ENCODE measurements at regions not wholly inside any gene's neighbourhood (a gene's known extent, or its start where the extent isn't known, plus 50 kb on each side); places are given as distances from the start of the nearest gene placed in this dataset.
A peak's percentile ranks its signal among the peaks of the same experiment; 100 is the strongest.

DNA sequence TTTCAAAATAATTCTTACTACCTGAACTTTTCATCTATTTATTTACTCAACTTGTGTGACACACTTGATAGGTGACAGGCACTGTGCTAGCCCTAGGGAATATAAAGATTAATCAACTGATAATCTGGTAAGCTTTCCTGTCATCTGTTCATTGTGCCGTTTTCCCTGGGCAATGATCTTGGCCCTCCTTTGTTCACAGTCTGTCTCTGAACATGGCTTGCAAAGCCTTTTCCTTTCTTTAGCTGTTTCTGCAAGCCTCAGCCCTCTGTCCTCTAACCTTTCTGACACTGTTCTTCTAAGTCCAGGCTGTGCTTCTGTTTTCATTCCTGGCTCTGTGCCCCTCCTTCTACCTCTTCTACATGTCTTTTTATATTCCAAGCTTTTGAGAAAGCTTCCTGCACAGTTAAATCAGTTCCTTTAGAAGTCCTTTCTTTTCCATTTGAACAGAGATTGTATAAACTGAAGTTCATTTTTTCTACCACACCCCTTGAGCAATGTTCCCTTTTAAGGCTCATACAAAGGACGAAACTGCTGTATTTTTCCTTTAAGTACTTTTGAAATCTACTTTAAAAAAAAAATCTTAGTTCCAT is 803.0 kb upstream of the ZNF608 start:
- intact Hi-C loops (cut with DNase I) = no loop called here
- DNase-seq = no peak

GRCh38 chr5:125550274-125550673 is 803.8 kb upstream of the ZNF608 start:
- DNase-seq = no peak
- intact Hi-C loops (cut with DNase I) = no loop called here

DNA sequence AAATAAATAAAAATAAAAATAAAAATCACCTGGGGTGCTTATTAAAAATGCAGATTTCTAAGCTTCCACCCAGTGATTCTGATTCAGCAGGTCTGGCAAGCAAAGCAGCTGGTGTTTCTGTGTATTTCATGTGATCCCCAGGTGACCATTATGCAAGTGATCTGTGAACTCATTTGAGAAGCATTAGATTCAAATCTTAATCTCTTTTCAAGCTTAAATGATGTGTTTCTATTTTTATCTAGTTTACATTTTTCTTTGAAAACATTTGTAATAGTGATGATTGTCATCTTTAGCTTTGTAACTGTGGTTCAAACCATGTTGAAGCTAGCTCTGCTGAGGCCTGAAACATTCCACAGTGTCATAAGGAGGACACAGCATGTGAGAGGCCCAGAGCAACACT is 804.8 kb upstream of the ZNF608 start:
- intact Hi-C loops (cut with DNase I) = no loop called here
- no peak for DNase-seq

GRCh38 chr5:125551797-125552196 is 805.4 kb upstream of the ZNF608 start:
- no peak for DNase-seq
- intact Hi-C loops (cut with DNase I) = no loop called here

DNA sequence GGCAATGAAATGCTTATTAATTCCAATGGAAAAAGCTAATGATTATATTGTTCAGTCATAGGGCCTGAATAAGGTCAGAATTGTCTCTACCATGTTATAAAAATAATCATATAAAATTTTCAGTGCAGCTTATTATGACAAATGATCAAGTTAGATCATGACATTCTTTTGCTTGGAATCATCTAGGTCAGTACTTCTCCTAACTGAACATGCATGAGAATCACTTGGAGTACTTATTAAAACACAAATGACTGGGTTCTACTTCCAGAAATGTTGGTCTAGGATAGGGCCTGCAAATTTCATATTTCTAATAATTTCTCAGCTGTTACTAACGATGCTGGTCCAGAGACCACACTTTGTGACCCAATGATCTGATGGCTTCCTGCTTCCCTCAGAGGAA is 806.0 kb upstream of the ZNF608 start:
- intact Hi-C loops (cut with DNase I) = no loop called here
- no peak for DNase-seq

GRCh38 chr5:125554355-125554754 is 807.9 kb upstream of the ZNF608 start:
- no peak for DNase-seq
- intact Hi-C loops (cut with DNase I) = no loop called here

- intact Hi-C loops (cut with DNase I) = no loop called here
- DNase-seq = no peak
These were observed 809.2 kb upstream of the ZNF608 start for GRCh38 chr5:125555591-125555990.

- intact Hi-C loops (cut with DNase I) = no loop called here
- no peak for DNase-seq
These were observed 811.6 kb upstream of the ZNF608 start for GRCh38 chr5:125558016-125558415.

- intact Hi-C loops (cut with DNase I) = no loop called here
- no peak for DNase-seq
These were observed 812.0 kb upstream of the ZNF608 start for GRCh38 chr5:125558466-125558865.

DNA sequence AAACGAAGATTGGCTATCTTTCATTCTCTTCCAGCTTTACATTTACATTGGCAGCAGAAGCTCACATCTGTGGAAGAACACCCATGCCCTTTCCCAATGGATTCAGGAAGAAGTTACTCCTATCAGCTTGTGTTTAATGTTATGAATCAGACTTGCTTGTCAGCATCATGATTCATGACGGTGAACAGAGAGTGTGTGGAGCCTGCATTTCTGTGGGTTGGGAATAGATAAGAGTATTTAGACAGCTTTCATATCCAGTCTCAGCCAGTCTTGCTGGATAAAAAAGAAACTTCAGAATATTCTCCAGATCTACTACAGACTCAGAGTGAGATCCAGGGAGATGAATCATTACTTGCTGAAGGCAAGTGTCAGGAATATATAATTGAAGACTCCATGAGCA is 812.9 kb upstream of the ZNF608 start:
- intact Hi-C loops (cut with DNase I) = no loop called here
- no peak for DNase-seq

- DNase-seq = no peak
- intact Hi-C loops (cut with DNase I) = no loop called here
These were observed 814.2 kb upstream of the ZNF608 start for GRCh38 chr5:125560476-125561225.

DNA sequence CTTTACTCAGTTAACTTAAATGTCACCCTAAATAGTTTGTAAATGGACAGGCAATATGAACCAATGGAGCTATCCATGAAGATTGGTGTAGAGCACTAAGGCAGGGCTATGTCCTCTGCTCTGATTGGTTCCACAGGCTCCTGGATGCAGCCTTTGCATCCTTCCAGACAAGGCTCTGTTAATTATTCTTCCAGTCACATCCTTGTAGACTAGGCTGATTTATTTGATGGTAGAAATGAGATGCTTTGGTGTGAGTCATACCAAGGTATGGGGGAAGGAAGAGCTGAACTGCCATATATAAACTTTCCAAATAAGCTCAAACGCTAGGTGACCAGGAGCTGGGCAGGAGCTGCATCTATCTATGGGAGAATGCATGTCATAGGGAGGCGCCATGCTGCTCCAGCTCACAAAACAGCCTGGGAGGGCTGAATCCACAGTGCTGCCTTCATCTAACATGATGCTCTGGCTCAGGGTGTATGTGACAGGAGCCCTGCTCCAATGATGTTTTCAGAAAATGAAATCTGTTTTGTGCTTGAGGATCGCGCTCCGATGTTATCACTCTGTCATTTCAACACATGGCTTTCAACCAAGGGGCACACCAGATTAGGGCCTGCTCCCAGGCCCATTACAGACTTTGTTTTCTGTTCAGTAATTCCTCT is 818.0 kb upstream of the ZNF608 start:
- intact Hi-C loops (cut with DNase I) = no loop called here

GRCh38 chr5:125574491-125575044 is 828.1 kb upstream of the ZNF608 start:
- intact Hi-C loops (cut with DNase I) = no loop called here

More for the DNA sequence above, 818.0 kb upstream of the ZNF608 start:
- DNase-seq = no peak

DNA sequence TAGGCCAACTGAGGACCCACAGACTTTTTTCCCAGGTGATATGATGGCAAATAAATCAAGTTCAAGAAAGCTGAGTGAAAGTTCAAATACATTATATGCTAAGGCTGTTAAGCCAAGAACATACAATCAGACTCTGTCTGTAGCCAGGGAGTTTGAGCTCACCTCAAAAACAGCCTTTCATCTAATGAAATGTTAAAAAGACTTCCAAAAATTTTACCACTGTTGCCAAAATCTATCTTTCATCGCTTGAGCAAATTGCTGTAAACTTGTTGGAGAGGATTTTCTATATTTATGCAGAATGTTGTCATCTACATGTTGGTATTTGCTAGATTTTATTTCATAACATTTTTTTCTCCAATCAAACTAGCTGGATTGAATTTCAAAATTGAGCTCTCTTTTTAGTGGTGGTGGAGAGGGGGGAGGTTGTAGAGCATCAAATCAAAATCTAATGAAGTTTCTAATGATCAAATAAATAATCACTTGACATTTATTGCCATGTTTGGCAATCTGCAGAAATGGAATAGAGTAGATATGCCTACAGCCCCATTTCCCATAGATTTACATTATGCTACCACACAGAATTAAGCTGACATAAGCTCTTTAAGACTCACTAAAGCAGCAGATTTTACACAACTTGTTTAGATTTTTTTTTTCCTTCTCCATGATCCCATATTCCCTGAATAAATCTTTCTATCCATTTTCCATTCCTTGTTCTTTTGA is 828.9 kb upstream of the ZNF608 start:
- intact Hi-C loops (cut with DNase I) = no loop called here
- no peak for DNase-seq

More at GRCh38 chr5:125574491-125575044, 828.1 kb upstream of the ZNF608 start:
- DNase-seq = no peak

- peak; percentile 28 to 94 (median 64) for DNase-seq
- intact Hi-C loops (cut with DNase I) = no loop called here
These were observed 829.6 kb upstream of the ZNF608 start for GRCh38 chr5:125575891-125576505.

GRCh38 chr5:125576822-125577221 is 830.4 kb upstream of the ZNF608 start:
- intact Hi-C loops (cut with DNase I) = no loop called here
- no peak for DNase-seq

DNA sequence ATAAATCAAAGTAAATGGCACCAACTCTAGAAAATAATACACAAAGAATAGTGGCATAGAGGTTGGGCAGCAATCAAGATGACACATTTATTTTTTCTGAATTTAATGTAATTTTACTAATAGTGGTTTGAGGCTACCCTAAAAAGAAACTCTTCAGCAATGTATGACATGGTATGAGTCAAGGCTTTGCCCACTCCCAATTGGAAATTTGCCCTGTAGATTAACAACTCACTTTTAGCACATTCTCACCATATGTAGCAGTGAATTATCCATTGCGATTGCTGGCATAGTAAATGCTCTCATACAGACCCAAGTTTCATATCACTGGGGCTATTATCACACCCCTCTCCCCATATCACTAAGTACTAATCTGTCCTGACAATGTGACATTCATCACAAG is 832.1 kb upstream of the ZNF608 start:
- DNase-seq = no peak
- intact Hi-C loops (cut with DNase I) = no loop called here

DNA sequence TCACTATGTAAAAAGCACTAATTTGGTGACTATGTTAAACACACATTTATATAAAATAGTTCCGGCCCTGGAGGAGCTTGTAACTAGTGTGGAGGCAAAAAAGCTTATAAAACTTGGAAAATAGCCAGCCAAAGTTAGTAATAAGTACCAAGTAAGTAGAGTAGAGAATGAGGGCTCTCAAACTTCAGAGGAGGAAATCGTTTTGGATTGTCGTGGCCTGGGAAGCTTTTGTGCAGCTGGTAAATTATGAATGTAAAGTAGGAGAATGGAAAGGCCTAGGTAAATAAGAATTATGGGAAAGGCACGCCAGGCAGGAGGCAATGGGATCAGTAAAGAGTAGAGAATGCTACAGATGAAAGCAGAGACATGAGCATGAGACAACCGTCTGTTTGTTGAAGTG is 832.7 kb upstream of the ZNF608 start:
- no peak for DNase-seq
- intact Hi-C loops (cut with DNase I) = no loop called here

DNA sequence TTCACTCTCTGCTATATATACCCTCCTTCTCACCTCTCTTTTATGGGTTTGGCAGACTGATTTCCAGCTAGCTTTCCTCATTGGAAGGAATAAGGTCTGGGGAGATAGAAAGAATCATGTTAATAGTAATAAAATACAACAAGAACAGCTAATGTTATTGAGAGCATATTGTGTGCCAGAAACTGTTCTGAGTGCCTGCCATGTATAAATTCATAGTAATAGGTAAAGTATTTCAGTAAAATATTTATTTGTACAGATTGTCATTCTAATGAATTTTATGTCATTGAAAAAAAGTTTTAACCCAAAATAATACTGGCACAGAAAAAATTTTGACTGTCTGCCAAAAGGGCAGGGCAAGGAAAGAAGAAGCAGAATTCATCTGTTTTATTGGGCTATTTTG is 834.9 kb upstream of the ZNF608 start:
- no peak for DNase-seq
- intact Hi-C loops (cut with DNase I) = no loop called here

GRCh38 chr5:125582352-125582751 is 835.9 kb upstream of the ZNF608 start:
- DNase-seq = no peak
- intact Hi-C loops (cut with DNase I) = no loop called here

All from posterior cingulate gyrus (tissue), 11 donors.